D721Med (cell line): ENCODE measurements at regions not wholly inside any gene's neighbourhood (a gene's known extent, or its start where the extent isn't known, plus 50 kb on each side); places are given as distances from the start of the nearest gene placed in this dataset.
"Not testable (repeated sequence)": the region's sequence is repeated elsewhere in the genome, so short reads cannot be mapped to it uniquely, and the experiment has no call there.

Source experiments
- DNase-seq: peaks from one replicate; pipeline ENCODE4 v3.0.0; 2011; ENCODE audit warnings: low spot score; ENCODE audit not compliant: insufficient read length
- FAIRE-seq: peaks from 2 replicates; lab custom pipeline; 2011; peaks lifted over from hg19 to GRCh38; lab: Jason Lieb, UNC
- CTCF ChIP-seq: IDR thresholded peaks from 2 replicates; pipeline ENCODE4 v1.5.1; 2012; ENCODE audit warnings: mild to moderate bottlenecking, control low read depth; ENCODE audit not compliant: insufficient read depth; ENCODE audit errors: missing control alignments

DNA sequence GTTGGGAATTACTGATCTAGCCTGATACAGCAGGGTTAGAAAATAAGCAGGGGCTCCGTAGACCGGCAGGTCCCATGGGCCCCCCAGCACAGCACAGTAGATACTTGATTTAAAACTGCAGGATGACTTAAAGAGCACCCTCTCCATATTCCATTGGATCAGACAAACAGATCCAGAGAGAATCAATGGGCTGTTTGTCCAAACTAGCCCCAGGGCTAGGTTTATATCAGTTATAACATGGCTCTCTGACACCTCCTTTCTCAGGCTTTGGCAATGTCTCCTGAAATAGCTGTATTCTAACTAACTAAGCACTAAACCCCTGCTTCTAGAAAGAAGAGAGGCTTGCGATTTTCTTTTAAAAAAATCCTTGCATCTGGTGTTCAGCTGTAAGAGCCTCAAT lies 100.4 kb upstream of the GALNT18 start:
- DNase-seq (no peak), FAIRE-seq (no peak)
- no peak for TF ChIP-seq CTCF

GRCh38 chr11:11718511-11718910 lies 96.7 kb upstream of the GALNT18 start:
- no peak for FAIRE-seq
- no peak for TF ChIP-seq CTCF
- DNase-seq = no peak

- DNase-seq = no peak
- FAIRE-seq = no peak
- no peak for TF ChIP-seq CTCF
Measured at GRCh38 chr11:11717064-11717725, 95.4 kb upstream of the GALNT18 start.

- DNase-seq, FAIRE-seq: not testable (repeated sequence)
Measured at GRCh38 chr11:11715075-11715474, 93.3 kb upstream of the GALNT18 start.

GRCh38 chr11:11710556-11710955 lies 88.8 kb upstream of the GALNT18 start:
- FAIRE-seq (no peak), DNase-seq (no peak)
- no peak for TF ChIP-seq CTCF

- DNase-seq (no peak), FAIRE-seq (no peak)
- no peak for TF ChIP-seq CTCF
Measured at GRCh38 chr11:11709447-11710239, 87.8 kb upstream of the GALNT18 start.

GRCh38 chr11:11708256-11708655 lies 86.5 kb upstream of the GALNT18 start:
- FAIRE-seq (no peak), DNase-seq (no peak)
- no peak for TF ChIP-seq CTCF
